GM12891 (cell line): ENCODE measurements at regions not wholly inside any gene's neighbourhood (a gene's known extent, or its start where the extent isn't known, plus 50 kb on each side); places are given as distances from the start of the nearest gene placed in this dataset.

ENCODE experiments used
- POLR2A ChIP-seq: IDR thresholded peaks from 2 replicates; pipeline ENCODE4 v1.6.1; 2011; ENCODE audit warnings: low read depth, low read length, control low read depth
- POLR2AphosphoS5 ChIP-seq: IDR thresholded peaks from 2 replicates; pipeline ENCODE4 v1.6.1; 2011; ENCODE audit warnings: low read depth, low read length, control low read depth

DNA sequence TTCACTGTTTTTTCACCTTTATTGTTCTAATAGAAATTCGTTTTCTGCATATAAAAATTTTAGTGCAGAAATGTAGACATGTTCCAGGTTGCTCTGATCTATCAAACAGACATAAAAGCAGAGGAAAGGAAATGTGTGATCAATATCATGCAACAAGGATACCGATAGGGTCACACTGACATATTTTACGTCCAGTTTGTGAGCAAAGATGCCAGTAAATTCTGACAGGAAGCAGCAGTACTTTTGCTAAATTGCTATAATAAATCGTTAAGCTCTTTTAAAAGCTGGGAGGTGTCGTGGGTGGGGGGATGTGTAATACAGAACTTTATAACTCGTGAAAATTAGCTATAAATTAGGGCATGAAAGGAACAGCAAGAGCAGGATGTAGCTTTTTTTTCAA is 955.2 kb downstream of the BRINP3 start:
- TF ChIP-seq POLR2AphosphoS5 (no peak), POLR2A (no peak)
